CD8-positive, alpha-beta memory T cell (primary cell): ENCODE measurements at regions not wholly inside any gene's neighbourhood (a gene's known extent, or its start where the extent isn't known, plus 50 kb on each side); places are given as distances from the start of the nearest gene placed in this dataset.
A peak's percentile ranks its signal among the peaks of the same experiment; 100 is the strongest.
"Not testable (repeated sequence)": the region's sequence is repeated elsewhere in the genome, so short reads cannot be mapped to it uniquely, and the experiment has no call there.

ENCODE experiments used
- CTCF ChIA-PET: fragments of 350-600 bp; sonication (Branson Sonifier 250); formaldehyde crosslinking; loops from one replicate; lab custom pipeline; 2021; ENCODE audit warnings: antibody characterized with exemption; lab: Charles Lee
- POLR2A ChIA-PET: fragments of 350-600 bp; sonication (Branson Sonifier 250); formaldehyde crosslinking; loops from one replicate; lab custom pipeline; 2021; ENCODE audit warnings: antibody characterized with exemption; lab: Charles Lee
- DNase-seq, 5 donors: peaks; one replicate each; pipeline versions ENCODE4 v3.0.0 to v3.0.0-alpha.2; 2020 to 2022; ENCODE audit warnings: mixed read lengths in 1 of 5
- H3K27ac ChIP-seq: one replicate; pipeline ENCODE4 v1.7.0; 2013; ENCODE audit warnings: low read depth, mild to moderate bottlenecking, low read length, moderate library complexity
- H3K27me3 ChIP-seq: 2 replicates; pipeline ENCODE4 v1.7.0; 2013; ENCODE audit warnings: low read length, mild to moderate bottlenecking; ENCODE audit not compliant: insufficient read depth, poor library complexity, severe bottlenecking
- H3K36me3 ChIP-seq: 2 replicates; pipeline ENCODE4 v1.7.0; 2013; ENCODE audit warnings: mild to moderate bottlenecking, low read length, moderate library complexity; ENCODE audit not compliant: insufficient read depth
- H3K4me1 ChIP-seq: 2 replicates; pipeline ENCODE4 v1.7.0; 2013; ENCODE audit warnings: mild to moderate bottlenecking, low read length, moderate library complexity; ENCODE audit not compliant: insufficient read depth
- H3K4me3 ChIP-seq: 2 replicates; pipeline ENCODE4 v1.7.0; 2013; ENCODE audit warnings: mild to moderate bottlenecking, low read length
- H3K9me3 ChIP-seq: 2 replicates; pipeline ENCODE4 v1.7.0; 2013; ENCODE audit warnings: mild to moderate bottlenecking, low read length
- H3K27ac Mint-ChIP-seq, 8 donors: one replicate each; pipeline ENCODE4 v1.8.0; 2020 to 2021; ENCODE audit warnings: mixed read lengths in 8 of 8, mild to moderate bottlenecking in 6 of 8, inconsistent platforms in 3 of 8, moderate library complexity in 3 of 8
- H3K27me3 Mint-ChIP-seq, 2 donors: one replicate each; pipeline ENCODE4 v1.8.0; 2020 to 2021; ENCODE audit warnings: mixed read lengths in 2 of 2, mild to moderate bottlenecking in 1 of 2, moderate library complexity in 1 of 2
- H3K36me3 Mint-ChIP-seq, 3 donors: one replicate each; pipeline ENCODE4 v1.8.0; 2020 to 2021; ENCODE audit warnings: mixed read lengths in 3 of 3, inconsistent platforms in 1 of 3, mild to moderate bottlenecking in 1 of 3
- H3K4me1 Mint-ChIP-seq, 3 donors: one replicate each; pipeline ENCODE4 v1.8.0; 2020 to 2021; ENCODE audit warnings: mixed read lengths in 3 of 3, inconsistent platforms in 1 of 3, mild to moderate bottlenecking in 1 of 3
- H3K4me3 Mint-ChIP-seq, 7 donors: one replicate each; pipeline ENCODE4 v1.8.0; 2020 to 2021; ENCODE audit warnings: mixed read lengths in 7 of 7, mild to moderate bottlenecking in 6 of 7, moderate library complexity in 4 of 7, inconsistent platforms in 2 of 7
- H3K9me3 Mint-ChIP-seq, 5 donors: one replicate each; pipeline ENCODE4 v1.8.0; 2020 to 2022; ENCODE audit warnings: mixed read lengths in 5 of 5, mild to moderate bottlenecking in 3 of 5, moderate library complexity in 2 of 5, inconsistent platforms in 1 of 5

- Histone ChIP-seq H3K4me3 (no peak overlapping the region), H3K27me3 (no peaks in the 10 kb centered on the region), H3K36me3 (no peaks in the 10 kb centered on the region), H3K9me3 (no peaks in the 10 kb centered on the region), H3K4me1 (peaks cover 36% of the 10 kb centered on the region), H3K27ac (no peak overlapping the region)
- no peaks in the 10 kb centered on the region for H3K9me3 Mint-ChIP-seq
- POLR2A ChIA-PET = no interaction called here
- peak overlapping the region in 4 of 8 donors; percentile 38 to 79 (median 45) for H3K27ac Mint-ChIP-seq
- H3K4me1 Mint-ChIP-seq = peaks cover 41 to 56% (median 50%) of the 10 kb centered on the region in 3 donors
- CTCF ChIA-PET = interaction anchor here (1.0 kb wide), 1 partner anchor 12 kb away, joined by 4 read pairs; no protein-coding TSS in a partner anchor
- peaks cover 0 to 3% (median 0%) of the 10 kb centered on the region in 3 donors for H3K36me3 Mint-ChIP-seq
- peak overlapping the region in 1 of 7 donors; percentile 60 for H3K4me3 Mint-ChIP-seq
- no peaks in the 10 kb centered on the region for H3K27me3 Mint-ChIP-seq
- no peak for DNase-seq
These were observed 66.9 kb upstream of the CEP85L start for GRCh38 chr6:118718297-118718696.

- Mint-ChIP-seq H3K4me3 (no peak overlapping the region), H3K36me3 (peaks cover 0 to 3% (median 0%) of the 10 kb centered on the region in 3 donors), H3K27ac (no peak overlapping the region), H3K9me3 (no peaks in the 10 kb centered on the region), H3K27me3 (no peaks in the 10 kb centered on the region), H3K4me1 (peaks cover 44 to 55% (median 54%) of the 10 kb centered on the region in 3 donors)
- ChIA-PET CTCF (no interaction called here), POLR2A (no interaction called here)
- no peaks in the 10 kb centered on the region for H3K27me3 ChIP-seq
- no peak overlapping the region for H3K4me3 ChIP-seq
- H3K9me3 ChIP-seq = no peaks in the 10 kb centered on the region
- H3K27ac ChIP-seq = no peak overlapping the region
- H3K36me3 ChIP-seq = no peaks in the 10 kb centered on the region
- peaks cover 40% of the 10 kb centered on the region for H3K4me1 ChIP-seq
- DNase-seq = no peak
These were observed 65.7 kb upstream of the CEP85L start for GRCh38 chr6:118717106-118717505.

GRCh38 chr6:118715907-118716306 is 64.5 kb upstream of the CEP85L start:
- H3K27me3 ChIP-seq, H3K27ac Mint-ChIP-seq, H3K4me3 ChIP-seq, POLR2A ChIA-PET, CTCF ChIA-PET, H3K36me3 Mint-ChIP-seq, H3K9me3 Mint-ChIP-seq, H3K36me3 ChIP-seq, DNase-seq, H3K27ac ChIP-seq, H3K9me3 ChIP-seq, H3K27me3 Mint-ChIP-seq, H3K4me3 Mint-ChIP-seq: not testable (repeated sequence)
- H3K4me1 ChIP-seq = peaks cover 50% of the 10 kb centered on the region
- H3K4me1 Mint-ChIP-seq = peaks cover 47 to 57% (median 54%) of the 10 kb centered on the region in 3 donors

GRCh38 chr6:118715376-118715775 is 64.0 kb upstream of the CEP85L start:
- Histone ChIP-seq H3K36me3 (no peaks in the 10 kb centered on the region), H3K27me3 (no peaks in the 10 kb centered on the region), H3K4me1 (peaks cover 50% of the 10 kb centered on the region), H3K9me3 (no peaks in the 10 kb centered on the region), H3K4me3 (no peak overlapping the region), H3K27ac (no peak overlapping the region)
- no peak for DNase-seq
- Mint-ChIP-seq H3K27me3 (no peaks in the 10 kb centered on the region), H3K36me3 (peaks cover 0 to 3% (median 0%) of the 10 kb centered on the region in 3 donors), H3K4me1 (peaks cover 48 to 57% (median 56%) of the 10 kb centered on the region in 3 donors), H3K27ac (no peak overlapping the region), H3K9me3 (no peaks in the 10 kb centered on the region), H3K4me3 (no peak overlapping the region)
- CTCF ChIA-PET = no interaction called here
- POLR2A ChIA-PET = no interaction called here

DNA sequence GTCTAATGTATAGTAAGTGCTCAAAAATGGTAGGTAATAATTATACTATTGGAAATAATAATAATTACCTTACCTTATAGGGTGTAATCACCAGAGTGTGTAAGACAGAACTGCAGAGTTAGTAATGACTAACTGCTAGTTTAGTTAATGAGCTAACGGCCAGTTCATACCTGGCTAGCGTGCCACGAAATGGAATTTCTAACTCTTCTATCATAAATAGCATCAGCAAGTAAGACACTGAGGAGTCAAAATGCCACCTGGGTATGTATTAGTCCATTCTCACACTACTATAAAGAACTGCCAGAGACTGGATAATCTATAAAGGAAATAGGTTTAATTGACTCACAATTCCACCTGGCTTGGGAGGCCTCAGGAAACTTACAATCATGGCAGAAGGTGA is 63.4 kb upstream of the CEP85L start:
- Histone ChIP-seq H3K4me3 (no peak overlapping the region), H3K36me3 (no peaks in the 10 kb centered on the region), H3K4me1 (peaks cover 47% of the 10 kb centered on the region), H3K27me3 (no peaks in the 10 kb centered on the region), H3K27ac (no peak overlapping the region), H3K9me3 (no peaks in the 10 kb centered on the region)
- Mint-ChIP-seq H3K27ac (no peak overlapping the region), H3K9me3 (no peaks in the 10 kb centered on the region), H3K27me3 (no peaks in the 10 kb centered on the region), H3K4me1 (peaks cover 48 to 56% (median 56%) of the 10 kb centered on the region in 3 donors), H3K36me3 (peaks cover 0 to 3% (median 0%) of the 10 kb centered on the region in 3 donors), H3K4me3 (peak overlapping the region in 1 of 7 donors; percentile 57)
- CTCF ChIA-PET = no interaction called here
- POLR2A ChIA-PET = no interaction called here
- no peak for DNase-seq

GRCh38 chr6:118712969-118713368 is 61.6 kb upstream of the CEP85L start:
- H3K9me3 ChIP-seq = no peaks in the 10 kb centered on the region
- Mint-ChIP-seq H3K4me1 (peaks cover 43 to 47% (median 46%) of the 10 kb centered on the region in 3 donors), H3K4me3 (peak overlapping the region in 2 of 7 donors; percentile 1 to 3), H3K36me3 (peaks cover 2 to 11% (median 3%) of the 10 kb centered on the region in 3 donors), H3K27me3 (no peaks in the 10 kb centered on the region), H3K9me3 (no peaks in the 10 kb centered on the region), H3K27ac (peak overlapping the region in 5 of 8 donors; percentile 0 to 61 (median 14))
- no peaks in the 10 kb centered on the region for H3K36me3 ChIP-seq
- no peak for DNase-seq
- ChIA-PET CTCF (interaction anchor here (0.6 to 2.3 kb wide), 6 partner anchors 12 to 88 kb away, joined by 3 to 10 read pairs (median 3); no protein-coding TSS in a partner anchor), POLR2A (no interaction called here)
- H3K4me1 ChIP-seq = peaks cover 34% of the 10 kb centered on the region
- H3K27ac ChIP-seq = no peak overlapping the region
- no peaks in the 10 kb centered on the region for H3K27me3 ChIP-seq
- no peak overlapping the region for H3K4me3 ChIP-seq

GRCh38 chr6:118710616-118711015 is 59.2 kb upstream of the CEP85L start:
- Histone ChIP-seq H3K36me3 (no peaks in the 10 kb centered on the region), H3K4me3 (no peak overlapping the region), H3K27ac (no peak overlapping the region), H3K27me3 (no peaks in the 10 kb centered on the region), H3K4me1 (peaks cover 54% of the 10 kb centered on the region), H3K9me3 (no peaks in the 10 kb centered on the region)
- Mint-ChIP-seq H3K4me3 (peak overlapping the region in 5 of 7 donors; percentile 90 to 99 (median 99)), H3K36me3 (peaks cover 3 to 14% (median 5%) of the 10 kb centered on the region in 3 donors), H3K27me3 (no peaks in the 10 kb centered on the region), H3K4me1 (peaks cover 64 to 69% (median 68%) of the 10 kb centered on the region in 3 donors), H3K9me3 (no peaks in the 10 kb centered on the region), H3K27ac (peak overlapping the region; percentile 17 to 98 (median 96))
- ChIA-PET CTCF (interaction anchor here (0.8 to 3.3 kb wide), 8 partner anchors 13 to 182 kb away, joined by 4 to 16 read pairs (median 6); partner anchors contain the start of gene ASF1A), POLR2A (interaction anchor here (0.6 to 2.4 kb wide), 8 partner anchors 9 to 184 kb away, joined by 3 to 28 read pairs (median 6); partner anchors contain the start of genes ASF1A and CEP85L)
- no peak for DNase-seq

- ChIA-PET POLR2A (interaction anchor here (0.6 to 2.4 kb wide), 19 partner anchors 10 to 253 kb away, joined by 3 to 28 read pairs (median 5); partner anchors contain the start of genes ASF1A and CEP85L), CTCF (interaction anchor here (0.8 to 3.3 kb wide), 16 partner anchors 12 to 182 kb away, joined by 3 to 16 read pairs (median 4); partner anchors contain the start of genes ASF1A and CEP85L)
- Histone ChIP-seq H3K4me3 (peak overlapping the region; percentile 90), H3K27ac (peak overlapping the region; percentile 78), H3K9me3 (no peaks in the 10 kb centered on the region), H3K27me3 (no peaks in the 10 kb centered on the region), H3K4me1 (peaks cover 61% of the 10 kb centered on the region), H3K36me3 (no peaks in the 10 kb centered on the region)
- Mint-ChIP-seq H3K27me3 (no peaks in the 10 kb centered on the region), H3K27ac (peak overlapping the region; percentile 95 to 99 (median 97)), H3K4me3 (peak overlapping the region; percentile 90 to 99 (median 99)), H3K9me3 (no peaks in the 10 kb centered on the region), H3K36me3 (peaks cover 0 to 14% (median 5%) of the 10 kb centered on the region in 3 donors), H3K4me1 (peaks cover 71 to 76% (median 75%) of the 10 kb centered on the region in 3 donors)
- DNase-seq = peak; percentile 50 to 85 (median 81)
These were observed 58.5 kb upstream of the CEP85L start for GRCh38 chr6:118709859-118710350.
